ENCODE measurements at regions not wholly inside any gene's neighbourhood (a gene's known extent, or its start where the extent isn't known, plus 50 kb on each side); places are given as distances from the start of the nearest gene placed in this dataset.

GRCh38 chr14:96951511-96951910 lies 154.3 kb downstream of the VRK1 start:
- ATAC-seq (ENCODE audit: low read depth): no peak
- H2BK15ac ChIP-seq (ENCODE audit: low read depth, low read length): no peak overlapping the region
- no peak overlapping the region for H3K4ac ChIP-seq (ENCODE audit: low read depth, low read length)
- TF ChIP-seq MAFK (IDR thresholded peaks at IDR 0.05; ENCODE audit: low read depth, low read length): no peak
- no peak for TF ChIP-seq RCOR1 (IDR thresholded peaks at IDR 0.05; ENCODE audit: insufficient replicate concordance, low read length)
- TF ChIP-seq CHD1 (IDR thresholded peaks at IDR 0.05; ENCODE audit: low read depth, low read length): no peak
- no peak for TF ChIP-seq BHLHE40 (IDR thresholded peaks at IDR 0.05; ENCODE audit: low read depth, low read length)
- TF ChIP-seq RFX5 (IDR thresholded peaks at IDR 0.05; ENCODE audit: low read depth, low read length): no peak
- no peak for TF ChIP-seq SMC3 (IDR thresholded peaks at IDR 0.05; ENCODE audit: low read depth, low read length)
- TF ChIP-seq CEBPB (IDR thresholded peaks at IDR 0.05; ENCODE audit: low read depth, low read length): no peak
- no peak for TF ChIP-seq NFE2L2 (IDR thresholded peaks at IDR 0.05; ENCODE audit: low read depth, low read length)
- no peak for TF ChIP-seq CTCF (conservative IDR thresholded peaks at IDR 0.05; ENCODE audit: low read depth, low read length)
- no peak for TF ChIP-seq ELK1 (IDR thresholded peaks at IDR 0.05; ENCODE audit: borderline replicate concordance, low read depth, low read length)
- no peak for TF ChIP-seq POLR2A (IDR thresholded peaks at IDR 0.05; ENCODE audit: low read depth, low read length)
- no peak for TF ChIP-seq MXI1 (IDR thresholded peaks at IDR 0.05; ENCODE audit: borderline replicate concordance, low read depth, low read length)
- TF ChIP-seq FOS (IDR thresholded peaks at IDR 0.05; ENCODE audit: low read depth, low read length): no peak
- no peak for TF ChIP-seq USF2 (IDR thresholded peaks at IDR 0.05; ENCODE audit: low read depth, low read length)
- no peak for TF ChIP-seq MAZ (IDR thresholded peaks at IDR 0.05; ENCODE audit: borderline replicate concordance, low read depth, low read length)
- TF ChIP-seq RAD21 (IDR thresholded peaks at IDR 0.05; ENCODE audit: low read length): no peak
- in situ Hi-C loops (cut with MboI; ENCODE audit: low sequenced_read_pairs): no loop called here
- H3K36me3 ChIP-seq (ENCODE audit: control insufficient read depth, insufficient read depth, low read length): no peaks in the 10 kb centered on the region
- no peak for DNase-seq
- intact Hi-C loops (cut with micrococcal nuclease): no loop called here
- no peak overlapping the region for H2AFZ ChIP-seq (replicated peaks; ENCODE audit: low read length, poor library complexity)
- no peak overlapping the region for H2BK5ac ChIP-seq (ENCODE audit: low read depth, low read length, poor library complexity, severe bottlenecking)
- no peaks in the 10 kb centered on the region for H3K9me1 ChIP-seq (ENCODE audit: insufficient read depth, low read length)
- no peak overlapping the region for H3K4me3 ChIP-seq (ENCODE audit: insufficient read depth, low read depth, low read length)
- H3K23ac ChIP-seq (ENCODE audit: low read depth, low read length): no peak overlapping the region
- H4K91ac ChIP-seq (ENCODE audit: insufficient read depth, low read depth, low read length): no peak overlapping the region
- H3K4me1 ChIP-seq (ENCODE audit: control insufficient read depth, insufficient read depth, low read length): no peaks in the 10 kb centered on the region
- ChIA-PET CTCF (no interaction called here), POLR2A (ENCODE audit: unreplicated experiment) (no interaction called here)
- H2BK20ac ChIP-seq (ENCODE audit: low read depth, low read length): no peak overlapping the region
- no peak overlapping the region for H3K18ac ChIP-seq (ENCODE audit: low read depth, low read length)
- dilution Hi-C loops (cut with HindIII; ENCODE audit: low sequenced_read_pairs, unreplicated experiment): no loop called here
- H3K27ac ChIP-seq (ENCODE audit: insufficient read depth, low read length): no peak overlapping the region
- H2BK120ac ChIP-seq (ENCODE audit: low read depth, low read length): no peak overlapping the region
- no TSS peak for BruUV-seq (replicated peaks)
- no peak overlapping the region for H3K14ac ChIP-seq (replicated peaks; ENCODE audit: low read depth, low read length)
- 66% methylated on average over 3 of the region's 7 CpGs; no CpG with 5 or more reads in 1 of the 2 experiments for WGBS, 2 experiments (ENCODE audit: extremely low coverage in 2 of 2, insufficient read length in 1 of 2)
- peaks cover 16% of the 10 kb centered on the region for H3K9me3 ChIP-seq (ENCODE audit: control insufficient read depth, insufficient read depth, low read length)
- no peaks in the 10 kb centered on the region for H4K20me1 ChIP-seq (ENCODE audit: insufficient read depth, low read length)
- H3K4me2 ChIP-seq (ENCODE audit: low read depth, low read length): no peak overlapping the region
- no peak overlapping the region for H4K5ac ChIP-seq (ENCODE audit: low read depth, low read length)
- no peak overlapping the region for H4K8ac ChIP-seq (ENCODE audit: low read depth in 2 of 2, low read length in 2 of 2)
- H3K56ac ChIP-seq (ENCODE audit: extremely low read depth, insufficient read depth, low read length): no peak overlapping the region
- H2AK5ac ChIP-seq (ENCODE audit: low read depth, low read length): no peak overlapping the region
- no peaks in the 10 kb centered on the region for H3K79me1 ChIP-seq (ENCODE audit: low read depth in 1 of 2, low read length in 2 of 2)
- no peak overlapping the region for H3K9ac ChIP-seq (ENCODE audit: low read depth, low read length)
- H3K27me3 ChIP-seq (ENCODE audit: control insufficient read depth, insufficient read depth, low read length): no peaks in the 10 kb centered on the region
- no peak overlapping the region for H2AK9ac ChIP-seq (replicated peaks; ENCODE audit: low read depth, low read length, poor library complexity)

Data from IMR-90 (cell line).